GM21723 (cell line): ENCODE measurements at regions not wholly inside any gene's neighbourhood (a gene's known extent, or its start where the extent isn't known, plus 50 kb on each side); places are given as distances from the start of the nearest gene placed in this dataset.
A peak's percentile ranks its signal among the peaks of the same experiment; 100 is the strongest.
"Not testable (repeated sequence)": the region's sequence is repeated elsewhere in the genome, so short reads cannot be mapped to it uniquely, and the experiment has no call there.

Experiments
- ATAC-seq: cut with Tn5 transposase; IDR thresholded peaks from one replicate; pipeline ENCODE4 v1.9.1; 2021; ENCODE audit warnings: mild to moderate bottlenecking, moderate library complexity; ENCODE audit not compliant: unreplicated experiment

- no peak for ATAC-seq
These were observed 136.1 kb upstream of the WDFY3 start for GRCh38 chr4:85102606-85103005.

GRCh38 chr4:85106166-85106565, 139.7 kb upstream of the WDFY3 start:
- no peak for ATAC-seq

GRCh38 chr4:85106805-85107336, 140.4 kb upstream of the WDFY3 start:
- ATAC-seq = no peak

GRCh38 chr4:85107553-85107952, 141.1 kb upstream of the WDFY3 start:
- ATAC-seq = no peak

- no peak for ATAC-seq
These were observed 147.2 kb upstream of the WDFY3 start for GRCh38 chr4:85113706-85114105.

- no peak for ATAC-seq
These were observed 148.0 kb upstream of the WDFY3 start for GRCh38 chr4:85114526-85114925.

- ATAC-seq = no peak
These were observed 149.5 kb upstream of the WDFY3 start for GRCh38 chr4:85116008-85116407.

- ATAC-seq = no peak
These were observed 159.2 kb upstream of the WDFY3 start for GRCh38 chr4:85125688-85126087.

- ATAC-seq = no peak
These were observed 160.6 kb upstream of the WDFY3 start for GRCh38 chr4:85126991-85127591.

GRCh38 chr4:85127653-85128052, 161.2 kb upstream of the WDFY3 start:
- peak; percentile 83 for ATAC-seq

GRCh38 chr4:85128246-85129204, 162.0 kb upstream of the WDFY3 start:
- ATAC-seq = no peak

GRCh38 chr4:85129354-85130125, 163.1 kb upstream of the WDFY3 start:
- ATAC-seq = not testable (repeated sequence)

GRCh38 chr4:85132117-85132516, 165.6 kb upstream of the WDFY3 start:
- no peak for ATAC-seq

- no peak for ATAC-seq
These were observed 166.1 kb upstream of the WDFY3 start for GRCh38 chr4:85132570-85132969.

GRCh38 chr4:85139749-85140148, 173.3 kb upstream of the WDFY3 start:
- not testable (repeated sequence) for ATAC-seq

- no peak for ATAC-seq
These were observed 176.0 kb upstream of the WDFY3 start for GRCh38 chr4:85142451-85142850.

GRCh38 chr4:85147481-85148076, 181.1 kb upstream of the WDFY3 start:
- ATAC-seq = peak; percentile 94

GRCh38 chr4:85149676-85150075, 183.2 kb upstream of the WDFY3 start:
- ATAC-seq = no peak

- ATAC-seq = no peak
These were observed 184.9 kb upstream of the WDFY3 start for GRCh38 chr4:85151371-85151770.

GRCh38 chr4:85151786-85152185, 185.3 kb upstream of the WDFY3 start:
- ATAC-seq = no peak

GRCh38 chr4:85152480-85152879, 186.0 kb upstream of the WDFY3 start:
- no peak for ATAC-seq
